ENCODE measurements at regions not wholly inside any gene's neighbourhood (a gene's known extent, or its start where the extent isn't known, plus 50 kb on each side); places are given as distances from the start of the nearest gene placed in this dataset.

DNA sequence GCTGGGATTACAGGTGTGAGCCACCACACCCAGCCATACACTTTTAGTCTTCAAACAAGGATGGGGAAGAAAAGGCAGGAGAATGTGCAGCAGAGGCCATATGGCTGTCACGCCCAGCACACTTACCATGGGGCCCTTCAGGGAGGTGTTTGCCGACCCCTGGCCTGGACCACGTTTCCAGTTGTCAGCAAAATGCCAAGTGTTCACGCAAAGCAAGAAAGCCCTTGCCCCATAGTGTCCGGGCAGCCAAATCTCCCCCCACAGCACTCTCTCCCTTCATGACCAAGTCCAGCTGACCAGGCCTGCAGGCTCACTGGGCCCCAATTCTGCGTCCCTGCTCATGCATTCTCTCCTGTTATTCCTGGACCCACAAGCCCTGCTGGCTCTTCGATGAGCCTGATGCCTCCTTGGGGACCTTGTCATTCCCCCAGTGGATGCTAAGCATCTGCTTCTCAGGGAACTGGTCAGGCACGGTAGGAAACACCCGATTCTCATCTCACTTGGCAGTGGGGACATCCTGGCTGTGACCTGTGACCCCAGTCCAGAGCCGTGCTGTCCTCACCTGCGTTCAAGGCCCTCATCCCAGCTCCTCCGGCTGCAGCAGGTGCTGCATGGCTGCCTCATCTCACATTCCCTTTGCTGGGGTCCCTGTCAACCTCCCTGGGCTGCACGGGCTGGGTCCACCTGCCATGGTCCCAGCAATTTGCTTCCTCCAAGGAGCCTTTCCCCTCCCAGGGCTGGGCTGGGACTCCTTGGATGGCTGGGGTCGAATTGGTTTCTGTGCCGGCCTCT lies 96.4 kb downstream of the CTTN start:
- no peaks in the 10 kb centered on the region for H3K9me3 ChIP-seq
- intact Hi-C loops (cut with DNase I; ENCODE audit: low total_unique reads): no loop called here
- DNase-seq: no peak
- no peaks in the 10 kb centered on the region for H3K36me3 ChIP-seq
- no peak overlapping the region for H3K4me3 ChIP-seq
- no peaks in the 10 kb centered on the region for H3K27me3 ChIP-seq
- no peaks in the 10 kb centered on the region for H3K4me1 ChIP-seq
- no peak for TF ChIP-seq POLR2A (IDR thresholded peaks at IDR 0.05)
- TF ChIP-seq, protein P1, sequence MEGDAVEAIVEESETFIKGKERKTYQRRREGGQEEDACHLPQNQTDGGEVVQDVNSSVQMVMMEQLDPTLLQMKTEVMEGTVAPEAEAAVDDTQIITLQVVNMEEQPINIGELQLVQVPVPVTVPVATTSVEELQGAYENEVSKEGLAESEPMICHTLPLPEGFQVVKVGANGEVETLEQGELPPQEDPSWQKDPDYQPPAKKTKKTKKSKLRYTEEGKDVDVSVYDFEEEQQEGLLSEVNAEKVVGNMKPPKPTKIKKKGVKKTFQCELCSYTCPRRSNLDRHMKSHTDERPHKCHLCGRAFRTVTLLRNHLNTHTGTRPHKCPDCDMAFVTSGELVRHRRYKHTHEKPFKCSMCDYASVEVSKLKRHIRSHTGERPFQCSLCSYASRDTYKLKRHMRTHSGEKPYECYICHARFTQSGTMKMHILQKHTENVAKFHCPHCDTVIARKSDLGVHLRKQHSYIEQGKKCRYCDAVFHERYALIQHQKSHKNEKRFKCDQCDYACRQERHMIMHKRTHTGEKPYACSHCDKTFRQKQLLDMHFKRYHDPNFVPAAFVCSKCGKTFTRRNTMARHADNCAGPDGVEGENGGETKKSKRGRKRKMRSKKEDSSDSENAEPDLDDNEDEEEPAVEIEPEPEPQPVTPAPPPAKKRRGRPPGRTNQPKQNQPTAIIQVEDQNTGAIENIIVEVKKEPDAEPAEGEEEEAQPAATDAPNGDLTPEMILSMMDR (IDR thresholded peaks at IDR 0.05): no peak
- H3K27ac ChIP-seq: no peak overlapping the region

- Histone ChIP-seq H3K4me1 (no peaks in the 10 kb centered on the region), H3K4me3 (no peak overlapping the region), H3K36me3 (no peaks in the 10 kb centered on the region), H3K9me3 (no peaks in the 10 kb centered on the region), H3K27me3 (no peaks in the 10 kb centered on the region), H3K27ac (no peak overlapping the region)
- no peak for TF ChIP-seq POLR2A (IDR thresholded peaks at IDR 0.05)
- TF ChIP-seq, protein P1 (IDR thresholded peaks at IDR 0.05): no peak
- DNase-seq: no peak
- intact Hi-C loops (cut with DNase I; ENCODE audit: low total_unique reads): no loop called here
Measured at GRCh38 chr11:70495351-70496310, 97.3 kb downstream of the CTTN start.

GRCh38 chr11:70496591-70497535 lies 98.5 kb downstream of the CTTN start:
- DNase-seq: no peak
- TF ChIP-seq, protein P1 (IDR thresholded peaks at IDR 0.05): no peak
- no peak for TF ChIP-seq POLR2A (IDR thresholded peaks at IDR 0.05)
- intact Hi-C loops (cut with DNase I; ENCODE audit: low total_unique reads): no loop called here

DNA sequence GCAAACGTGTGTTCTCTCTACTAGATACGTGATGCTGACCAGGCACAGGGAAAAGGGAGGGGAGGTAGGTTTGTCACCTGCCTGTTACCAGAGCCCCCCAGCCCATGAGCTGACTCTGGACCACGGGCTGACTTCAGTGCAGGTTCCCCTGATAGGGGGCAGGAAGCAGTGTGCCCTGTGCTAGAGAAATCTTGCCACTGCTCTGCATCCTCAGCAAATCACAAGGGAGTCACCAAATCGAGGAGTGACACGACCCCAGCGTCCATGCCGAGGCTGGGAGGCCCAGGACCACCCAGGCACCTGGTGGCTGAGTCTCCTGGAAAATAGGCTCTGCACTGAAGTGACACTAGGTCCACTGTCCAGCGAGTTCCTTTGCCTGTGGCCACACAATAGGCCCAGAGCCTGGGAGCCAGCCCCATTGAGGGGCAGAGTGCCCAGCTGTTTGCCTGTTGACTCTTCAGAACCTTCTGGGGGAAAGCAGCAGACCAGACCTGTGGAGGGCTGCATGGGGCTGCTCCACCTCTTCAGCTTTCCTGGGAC lies 99.3 kb downstream of the CTTN start:
- H3K4me1 ChIP-seq: no peaks in the 10 kb centered on the region
- TF ChIP-seq POLR2A (IDR thresholded peaks at IDR 0.05): no peak
- H3K36me3 ChIP-seq: no peaks in the 10 kb centered on the region
- no peaks in the 10 kb centered on the region for H3K9me3 ChIP-seq
- no peak overlapping the region for H3K27ac ChIP-seq
- H3K27me3 ChIP-seq: no peaks in the 10 kb centered on the region
- intact Hi-C loops (cut with DNase I; ENCODE audit: low total_unique reads): no loop called here
- no peak for DNase-seq
- no peak overlapping the region for H3K4me3 ChIP-seq

More at GRCh38 chr11:70496591-70497535, 98.5 kb downstream of the CTTN start:
- no peaks in the 10 kb centered on the region for H3K36me3 ChIP-seq
- no peaks in the 10 kb centered on the region for H3K9me3 ChIP-seq
- no peak overlapping the region for H3K4me3 ChIP-seq
- no peaks in the 10 kb centered on the region for H3K27me3 ChIP-seq
- H3K27ac ChIP-seq: no peak overlapping the region
- H3K4me1 ChIP-seq: no peaks in the 10 kb centered on the region

DNA sequence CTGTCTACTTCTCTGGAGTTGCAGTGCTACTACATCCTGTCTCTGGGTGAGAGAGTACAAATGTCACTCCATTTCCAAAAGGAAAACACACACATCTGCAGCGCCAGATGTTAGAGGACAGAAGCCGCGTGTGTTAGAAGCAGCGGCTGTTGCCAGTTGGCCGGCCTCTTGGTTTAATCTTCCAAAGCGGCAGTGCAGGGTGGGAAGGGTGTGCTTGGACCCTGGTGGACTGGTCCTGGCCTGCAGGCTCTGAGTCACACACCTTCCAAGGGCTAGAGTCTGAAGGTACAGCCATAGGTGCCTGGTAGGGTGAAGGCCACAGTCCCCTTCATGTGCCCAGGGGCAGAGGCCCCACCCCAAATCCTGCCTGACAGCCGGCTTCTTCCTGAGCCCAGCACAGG lies 99.8 kb downstream of the CTTN start:
- DNase-seq: no peak
- no peaks in the 10 kb centered on the region for H3K27me3 ChIP-seq
- H3K36me3 ChIP-seq: no peaks in the 10 kb centered on the region
- H3K9me3 ChIP-seq: no peaks in the 10 kb centered on the region
- no peak overlapping the region for H3K27ac ChIP-seq
- H3K4me1 ChIP-seq: no peaks in the 10 kb centered on the region
- intact Hi-C loops (cut with DNase I; ENCODE audit: low total_unique reads): no loop called here
- TF ChIP-seq, protein P1 (IDR thresholded peaks at IDR 0.05): no peak
- no peak for TF ChIP-seq POLR2A (IDR thresholded peaks at IDR 0.05)
- H3K4me3 ChIP-seq: no peak overlapping the region
